Endothelial cell of umbilical vein (primary cell): ENCODE measurements at regions not wholly inside any gene's neighbourhood (a gene's known extent, or its start where the extent isn't known, plus 50 kb on each side); places are given as distances from the start of the nearest gene placed in this dataset.

Experiments
- BruUV-seq: library from RNA; stranded (reverse); fragments of 400-500 nt; replicated peaks from 2 replicates; lab custom pipeline; 2021; lab: Mats Ljungman, UMichigan
- CTCF ChIA-PET: fragments of 300-600, 350-600 bp; sonication (Branson Sonifier 250); formaldehyde crosslinking; loops from one replicate; lab custom pipeline; 2021; ENCODE audit warnings: antibody characterized with exemption, inconsistent platforms; lab: Charles Lee
- POLR2A ChIA-PET: fragments of 300-600, 350-600 bp; sonication (Branson Sonifier 250); formaldehyde crosslinking; loops from one replicate; lab custom pipeline; 2021; ENCODE audit warnings: antibody characterized with exemption, inconsistent platforms; lab: Charles Lee
- DNase-seq: peaks from one replicate; pipeline ENCODE4 v3.0.0-alpha.2; 2011; ENCODE audit warnings: low read depth, low spot score
- FAIRE-seq: peaks from 2 replicates; lab custom pipeline; 2011; peaks lifted over from hg19 to GRCh38; lab: Jason Lieb, UNC
- H2AFZ ChIP-seq: 2 replicates; pipeline ENCODE4 v1.6.0; 2012; ENCODE audit warnings: low read depth, low read length, control low read depth, inconsistent platforms
- H3K27ac ChIP-seq: 2 replicates; pipeline ENCODE4 v1.5.1; 2011; ENCODE audit warnings: low read depth, mild to moderate bottlenecking, control low read depth, low read length, moderate library complexity; ENCODE audit not compliant: insufficient read depth
- H3K27me3 ChIP-seq, 2 experiments: 2 replicates each; pipeline versions ENCODE4 v1.6.0 to v1.6.1; 2011; ENCODE audit warnings: low read length in 2 of 2, mixed read lengths in 1 of 2; ENCODE audit not compliant: control insufficient read depth in 2 of 2, insufficient read depth in 2 of 2
- H3K36me3 ChIP-seq, 2 experiments: 2 replicates in 1 of 2; 3 replicates in 1 of 2; pipeline ENCODE4 v1.5.1; 2011; ENCODE audit warnings: low read length in 2 of 2, mild to moderate bottlenecking in 1 of 2, moderate library complexity in 1 of 2; ENCODE audit not compliant: control insufficient read depth in 2 of 2, insufficient read depth in 2 of 2; ENCODE audit errors: extremely low read depth in 1 of 2
- H3K4me1 ChIP-seq: 3 replicates; pipeline ENCODE4 v1.5.1; 2011; ENCODE audit warnings: mild to moderate bottlenecking, low read length; ENCODE audit not compliant: control insufficient read depth, insufficient read depth; ENCODE audit errors: extremely low read depth
- H3K4me2 ChIP-seq: 2 replicates; pipeline ENCODE4 v1.6.1; 2011; ENCODE audit warnings: low read length, control low read depth, mixed read lengths; ENCODE audit not compliant: insufficient read depth
- H3K4me3 ChIP-seq, 3 experiments: fragments of 200-600 bp in 1 of 3; sonication (generic), shearing (Covaris generic) in 1 of 3; replicated peaks in 1 of 3; 2 replicates each; pipeline ENCODE4 v1.5.1; 2011 to 2016; ENCODE audit warnings: control low read depth in 3 of 3, low read length in 3 of 3, mild to moderate bottlenecking in 2 of 3, inconsistent platforms in 1 of 3, low read depth in 1 of 3, moderate library complexity in 1 of 3; ENCODE audit not compliant: insufficient read depth in 1 of 3
- H3K79me2 ChIP-seq: 2 replicates; pipeline ENCODE4 v1.6.0; 2012; ENCODE audit warnings: low read length, inconsistent platforms; ENCODE audit not compliant: control insufficient read depth, insufficient read depth
- H3K9ac ChIP-seq: replicated peaks from 2 replicates; pipeline ENCODE3; 2011; ENCODE audit warnings: low read length, control low read depth; ENCODE audit not compliant: insufficient read depth; ENCODE audit errors: extremely low read depth
- H3K9me1 ChIP-seq: replicated peaks from 3 replicates; pipeline ENCODE4 v1.6.0; 2011; ENCODE audit warnings: mild to moderate bottlenecking, low read length; ENCODE audit not compliant: control insufficient read depth, insufficient read depth; ENCODE audit errors: extremely low read depth
- H3K9me3 ChIP-seq: replicated peaks from 2 replicates; pipeline ENCODE4 v1.5.1; 2012; ENCODE audit warnings: low read length, inconsistent platforms; ENCODE audit not compliant: control insufficient read depth, insufficient read depth
- H4K20me1 ChIP-seq: replicated peaks from 2 replicates; pipeline ENCODE3; 2011; ENCODE audit warnings: mild to moderate bottlenecking, low read length; ENCODE audit not compliant: control insufficient read depth, insufficient read depth; ENCODE audit errors: extremely low read depth
- CTCF ChIP-seq, 2 donors: IDR thresholded peaks; 1 replicate in 1 of 2; 2 replicates in 1 of 2; pipeline ENCODE4 v1.5.1; 2011; ENCODE audit warnings: low read length in 2 of 2, mild to moderate bottlenecking in 2 of 2, moderate library complexity in 2 of 2, control low read depth in 1 of 2, inconsistent platforms in 1 of 2, low read depth in 1 of 2; ENCODE audit not compliant: insufficient read depth in 1 of 2; ENCODE audit errors: extremely low read depth in 1 of 2
- EZH2 ChIP-seq: IDR thresholded peaks from 2 replicates; pipeline ENCODE4 v1.6.1; 2012; ENCODE audit warnings: borderline replicate concordance, low read depth, mild to moderate bottlenecking, moderate library complexity, low read length, inconsistent platforms; ENCODE audit not compliant: severe bottlenecking
- FOS ChIP-seq: IDR thresholded peaks from 2 replicates; pipeline ENCODE4 v1.6.1; 2011; ENCODE audit warnings: mild to moderate bottlenecking, low read length, moderate library complexity, borderline replicate concordance; ENCODE audit not compliant: insufficient read depth
- GATA2 ChIP-seq: IDR thresholded peaks from 2 replicates; pipeline ENCODE4 v1.7.0; 2011; ENCODE audit warnings: low read depth, mild to moderate bottlenecking, moderate library complexity, mixed read lengths, low read length; ENCODE audit not compliant: insufficient read length, insufficient read depth
- JUN ChIP-seq: IDR thresholded peaks from 2 replicates; pipeline ENCODE4 v1.6.1; 2011; ENCODE audit warnings: borderline replicate concordance, low read depth; ENCODE audit not compliant: insufficient read length, insufficient read depth
- MYC ChIP-seq: IDR thresholded peaks from one replicate; pipeline ENCODE4 v1.6.1; 2011; ENCODE audit warnings: mild to moderate bottlenecking, low read depth, low read length
- POLR2A ChIP-seq: IDR thresholded peaks from 2 replicates; pipeline ENCODE4 v1.6.1; 2012; ENCODE audit warnings: low read depth, mild to moderate bottlenecking, control low read depth, low read length
- POLR2AphosphoS5 ChIP-seq: IDR thresholded peaks from 2 replicates; pipeline ENCODE4 v1.6.1; 2012; ENCODE audit warnings: low read depth, mild to moderate bottlenecking, control low read depth, low read length, moderate library complexity; ENCODE audit not compliant: insufficient read depth
- dilution Hi-C: fragments of 300-500 bp; cut with MboI; formaldehyde crosslinking; loops from one replicate; pipeline ENCODE4 v1.15.0; 2019; ENCODE audit warnings: low sequenced_read_pairs; ENCODE audit not compliant: extremely low pct_ligation_motif_present
- intact Hi-C: fragments of 100-400 bp; cut with micrococcal nuclease; formaldehyde crosslinking; loops from one replicate; pipeline ENCODE4 v1.10.0; 2022

GRCh38 chr22:48359613-48359965 is 1468.1 kb downstream of the BRD1 start:
- Histone ChIP-seq H2AFZ (no peak overlapping the region), H4K20me1 (no peaks in the 10 kb centered on the region), H3K27ac (no peak overlapping the region), H3K36me3 (no peaks in the 10 kb centered on the region), H3K4me2 (no peak overlapping the region), H3K9me1 (no peaks in the 10 kb centered on the region), H3K9me3 (peaks cover 15% of the 10 kb centered on the region), H3K79me2 (no peaks in the 10 kb centered on the region), H3K27me3 (no peaks in the 10 kb centered on the region), H3K4me3 (no peak overlapping the region), H3K4me1 (no peaks in the 10 kb centered on the region), H3K9ac (no peak overlapping the region)
- intact Hi-C loops: no loop called here
- DNase-seq: no peak
- CTCF ChIA-PET: no interaction called here
- no peak for FAIRE-seq
- BruUV-seq: no TSS peak
- POLR2A ChIA-PET: no interaction called here
- dilution Hi-C loops: no loop called here
- TF ChIP-seq CTCF (IDR thresholded peaks at IDR 0.05; ENCODE audit: extremely low read depth in 1 of 2, insufficient read depth in 1 of 2, low read depth in 1 of 2, low read length in 2 of 2): no peak
- no peak for TF ChIP-seq JUN
- no peak for TF ChIP-seq EZH2
- TF ChIP-seq FOS: no peak
- TF ChIP-seq MYC: no peak
- TF ChIP-seq POLR2AphosphoS5: no peak
- TF ChIP-seq POLR2A: no peak
- no peak for TF ChIP-seq GATA2
